Spinal cord (tissue), 9 donors: ENCODE measurements at regions not wholly inside any gene's neighbourhood (a gene's known extent, or its start where the extent isn't known, plus 50 kb on each side); places are given as distances from the start of the nearest gene placed in this dataset.
"Not testable (repeated sequence)": the region's sequence is repeated elsewhere in the genome, so short reads cannot be mapped to it uniquely, and the experiment has no call there.

Experiments
- DNase-seq, 6 donors: peaks; one replicate each; pipeline versions ENCODE4 v3.0.0 to v3.0.0-alpha.2; 2013 to 2015; ENCODE audit warnings: low spot score in 6 of 6, low read depth in 4 of 6
- H3K27ac ChIP-seq: one replicate; pipeline ENCODE4 v1.5.1; 2013; ENCODE audit warnings: low read depth, low read length, control low read depth
- H3K27me3 ChIP-seq: one replicate; pipeline ENCODE4 v1.6.1; 2013; ENCODE audit warnings: low read length; ENCODE audit not compliant: control insufficient read depth, insufficient read depth
- H3K36me3 ChIP-seq: one replicate; pipeline ENCODE4 v1.6.1; 2013; ENCODE audit warnings: low read length; ENCODE audit not compliant: control insufficient read depth, insufficient read depth
- H3K4me1 ChIP-seq: one replicate; pipeline ENCODE4 v1.6.1; 2013; ENCODE audit warnings: low read length; ENCODE audit not compliant: control insufficient read depth, insufficient read depth
- H3K4me3 ChIP-seq: one replicate; pipeline ENCODE4 v1.5.1; 2013; ENCODE audit warnings: low read depth, low read length, control low read depth
- H3K9me3 ChIP-seq: one replicate; pipeline ENCODE4 v1.6.1; 2013; ENCODE audit warnings: low read length; ENCODE audit not compliant: control insufficient read depth, insufficient read depth
- WGBS: methylation state at CpG from one replicate; pipeline ENCODE4 v1.1.5; 2013; ENCODE audit warnings: missing lambda C conversion rate; ENCODE audit not compliant: insufficient coverage; 5-methylcytosine and 5-hydroxymethylcytosine counted together
- donor health status: healthy.

GRCh38 chr6:23853566-23854133, 272.4 kb upstream of the NRSN1 start:
- WGBS: 93% methylated on average over 13 of the region's 18 CpGs
- not testable (repeated sequence) for H3K27ac ChIP-seq, H3K27me3 ChIP-seq, DNase-seq, H3K4me3 ChIP-seq, H3K9me3 ChIP-seq, H3K36me3 ChIP-seq, H3K4me1 ChIP-seq

GRCh38 chr6:23854154-23854553, 271.9 kb upstream of the NRSN1 start:
- not testable (repeated sequence) for H3K27ac ChIP-seq, DNase-seq, H3K4me3 ChIP-seq, H3K9me3 ChIP-seq, H3K27me3 ChIP-seq, H3K4me1 ChIP-seq, H3K36me3 ChIP-seq
- 96% methylated on average over 22 of the region's 22 CpGs for WGBS

- WGBS: 91% methylated on average over 21 of the region's 23 CpGs
These were observed 270.4 kb upstream of the NRSN1 start for GRCh38 chr6:23855497-23856116.

GRCh38 chr6:23870496-23870895, 255.5 kb upstream of the NRSN1 start:
- H3K4me3 ChIP-seq: no peak overlapping the region
- DNase-seq: peak in 3 of 6 donors; percentile 25 to 78 (median 55)
- no peaks in the 10 kb centered on the region for H3K27me3 ChIP-seq
- H3K4me1 ChIP-seq: no peaks in the 10 kb centered on the region
- H3K9me3 ChIP-seq: no peaks in the 10 kb centered on the region
- H3K36me3 ChIP-seq: no peaks in the 10 kb centered on the region
- no peak overlapping the region for H3K27ac ChIP-seq

More at GRCh38 chr6:23855497-23856116, 270.4 kb upstream of the NRSN1 start:
- no peak for DNase-seq
- Histone ChIP-seq H3K4me3 (no peak overlapping the region), H3K4me1 (no peaks in the 10 kb centered on the region), H3K9me3 (no peaks in the 10 kb centered on the region), H3K27ac (no peak overlapping the region), H3K27me3 (no peaks in the 10 kb centered on the region), H3K36me3 (no peaks in the 10 kb centered on the region)

- 80% methylated on average over 1 of the region's 1 CpG for WGBS
- Histone ChIP-seq H3K36me3 (no peaks in the 10 kb centered on the region), H3K9me3 (no peaks in the 10 kb centered on the region), H3K27me3 (no peaks in the 10 kb centered on the region), H3K4me3 (no peak overlapping the region), H3K27ac (no peak overlapping the region), H3K4me1 (no peaks in the 10 kb centered on the region)
- no peak for DNase-seq
These were observed 252.9 kb upstream of the NRSN1 start for GRCh38 chr6:23873161-23873560.

GRCh38 chr6:23875006-23875405, 251.0 kb upstream of the NRSN1 start:
- no peaks in the 10 kb centered on the region for H3K4me1 ChIP-seq
- H3K36me3 ChIP-seq: no peaks in the 10 kb centered on the region
- no peak overlapping the region for H3K27ac ChIP-seq
- DNase-seq: peak in 4 of 6 donors; percentile 30 to 75 (median 50)
- H3K9me3 ChIP-seq: no peaks in the 10 kb centered on the region
- WGBS: no CpG with 5 or more reads among the region's 1 CpG
- no peaks in the 10 kb centered on the region for H3K27me3 ChIP-seq
- no peak overlapping the region for H3K4me3 ChIP-seq

GRCh38 chr6:23879816-23880215, 246.2 kb upstream of the NRSN1 start:
- no peak overlapping the region for H3K27ac ChIP-seq
- no peaks in the 10 kb centered on the region for H3K36me3 ChIP-seq
- H3K4me1 ChIP-seq: no peaks in the 10 kb centered on the region
- 100% methylated on average over 1 of the region's 3 CpGs for WGBS
- no peaks in the 10 kb centered on the region for H3K27me3 ChIP-seq
- DNase-seq: peak in 1 of 6 donors; percentile 80
- H3K9me3 ChIP-seq: no peaks in the 10 kb centered on the region
- H3K4me3 ChIP-seq: no peak overlapping the region

- Histone ChIP-seq H3K27me3 (no peaks in the 10 kb centered on the region), H3K4me1 (no peaks in the 10 kb centered on the region), H3K9me3 (no peaks in the 10 kb centered on the region), H3K27ac (no peak overlapping the region), H3K4me3 (no peak overlapping the region), H3K36me3 (no peaks in the 10 kb centered on the region)
- no peak for DNase-seq
- WGBS: no CpG with 5 or more reads among the region's 3 CpGs
These were observed 235.3 kb upstream of the NRSN1 start for GRCh38 chr6:23890543-23891227.

GRCh38 chr6:23905133-23905815, 220.7 kb upstream of the NRSN1 start:
- no peaks in the 10 kb centered on the region for H3K4me1 ChIP-seq
- H3K9me3 ChIP-seq: no peaks in the 10 kb centered on the region
- no peaks in the 10 kb centered on the region for H3K27me3 ChIP-seq
- H3K27ac ChIP-seq: no peak overlapping the region
- WGBS: 27% methylated on average over 5 of the region's 8 CpGs
- H3K4me3 ChIP-seq: no peak overlapping the region
- no peaks in the 10 kb centered on the region for H3K36me3 ChIP-seq
- peak in 1 of 6 donors; percentile 32 for DNase-seq
